ENCODE measurements at regions not wholly inside any gene's neighbourhood (a gene's known extent, or its start where the extent isn't known, plus 50 kb on each side); places are given as distances from the start of the nearest gene placed in this dataset.

GRCh38 chr2:198347349-198347748 lies 543.0 kb downstream of the PLCL1 start:
- no peak for TF ChIP-seq YY1 (IDR thresholded peaks at IDR 0.05; ENCODE audit: insufficient read depth, insufficient read length)
- no peak for TF ChIP-seq ZNF274 (IDR thresholded peaks at IDR 0.05; ENCODE audit: low read depth, low read length)
- no peak for TF ChIP-seq SUZ12 (IDR thresholded peaks at IDR 0.05; ENCODE audit: extremely low read depth, insufficient read depth, insufficient read length)
